HEK293T (cell line): ENCODE measurements at regions not wholly inside any gene's neighbourhood (a gene's known extent, or its start where the extent isn't known, plus 50 kb on each side); places are given as distances from the start of the nearest gene placed in this dataset.

Experiments
- BHLHE40 ChIP-seq: fragments of 450-650 bp; IDR thresholded peaks from 2 replicates; pipeline ENCODE4 v1.6.1; 2016; ENCODE audit warnings: mild to moderate bottlenecking, moderate library complexity, borderline replicate concordance
- ELF4 ChIP-seq: fragments of 450-650 bp; IDR thresholded peaks from 2 replicates; pipeline ENCODE4 v1.6.1; 2017; ENCODE audit warnings: antibody characterized with exemption
- HDGF ChIP-seq: fragments of 450-650 bp; IDR thresholded peaks from 2 replicates; pipeline ENCODE4 v1.6.1; 2017; ENCODE audit warnings: antibody characterized with exemption, borderline replicate concordance

DNA sequence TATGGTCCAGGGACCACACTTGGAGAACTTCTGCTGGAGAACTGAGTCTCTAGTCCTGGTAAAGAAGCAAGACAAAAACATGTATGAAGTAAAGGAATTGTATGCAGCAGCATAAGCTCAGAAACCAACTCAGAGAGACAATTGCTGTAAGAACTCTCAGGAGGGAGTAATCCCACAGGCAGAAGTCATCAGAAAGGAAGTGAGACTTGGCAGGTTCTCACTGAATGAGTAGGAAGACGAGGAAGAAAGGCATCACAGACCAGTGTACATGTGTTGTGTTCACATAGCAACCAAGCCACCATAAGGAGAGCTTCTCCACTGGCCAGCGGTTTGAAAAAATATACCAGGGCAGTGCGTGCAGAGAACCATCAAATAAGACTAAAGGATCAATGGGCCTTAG is 57.9 kb upstream of the FST start:
- TF ChIP-seq BHLHE40, result no peak
- TF ChIP-seq HDGF, result no peak
- TF ChIP-seq ELF4, result no peak
